ENCODE measurements at regions not wholly inside any gene's neighbourhood (a gene's known extent, or its start where the extent isn't known, plus 50 kb on each side); places are given as distances from the start of the nearest gene placed in this dataset.

DNA sequence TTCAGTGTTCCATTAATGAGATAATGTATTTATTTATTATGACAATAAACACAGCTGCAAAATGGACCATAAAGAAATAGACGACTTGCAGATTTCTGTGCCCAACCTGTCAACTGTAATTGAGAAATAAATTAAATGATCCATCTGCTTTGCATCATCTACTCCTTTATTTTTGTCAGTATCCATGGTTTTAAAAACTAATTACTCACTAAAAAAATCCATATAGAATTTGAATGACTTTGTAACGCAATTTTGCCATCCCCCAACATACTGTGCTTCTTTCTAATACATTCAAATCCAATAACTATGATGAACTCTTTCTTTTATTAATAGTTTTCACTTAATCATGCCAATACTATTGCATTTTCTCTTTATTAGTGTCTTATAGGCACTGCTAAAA is 388.5 kb upstream of the SORCS1 start:
- Histone ChIP-seq H3K27ac (ENCODE audit: low read depth, low read length) (no peak overlapping the region), H3K9me3 (ENCODE audit: control insufficient read depth in 1 of 2, low read length in 2 of 2) (no peaks in the 10 kb centered on the region), H3K36me3 (ENCODE audit: control insufficient read depth in 1 of 2, insufficient read depth in 2 of 2, low read length in 2 of 2) (no peaks in the 10 kb centered on the region), H3K4me1 (ENCODE audit: control insufficient read depth in 1 of 2, insufficient read depth in 2 of 2, low read length in 2 of 2) (no peaks in the 10 kb centered on the region), H3K27me3 (ENCODE audit: control insufficient read depth in 1 of 2, insufficient read depth in 2 of 2, low read length in 2 of 2) (no peaks in the 10 kb centered on the region), H3K9ac (ENCODE audit: low read depth in 1 of 2, low read length in 2 of 2) (no peak overlapping the region), H3K4me3 (ENCODE audit: low read depth in 1 of 2, low read length in 2 of 2) (no peak overlapping the region)

DNA sequence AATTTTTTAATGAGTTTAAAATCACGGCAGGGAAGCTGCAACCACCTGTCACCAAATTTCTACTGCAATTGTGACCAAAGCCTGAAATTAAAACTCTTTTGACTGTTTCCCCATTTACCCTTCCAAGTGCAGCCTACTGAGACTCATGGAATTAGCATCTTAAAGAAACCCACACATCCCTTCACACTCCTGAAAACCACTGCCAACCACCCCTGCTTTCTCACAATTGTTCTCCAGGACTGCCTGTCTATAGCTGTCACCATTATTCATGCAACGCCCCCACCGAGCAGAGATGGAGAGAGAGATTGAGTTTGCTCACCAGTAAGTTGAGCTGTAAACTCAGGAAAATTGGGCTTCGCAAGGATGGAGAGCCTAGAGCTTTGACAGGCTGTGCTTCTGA is 383.8 kb upstream of the SORCS1 start:
- Histone ChIP-seq H3K27me3 (ENCODE audit: control insufficient read depth in 1 of 2, insufficient read depth in 2 of 2, low read length in 2 of 2) (no peaks in the 10 kb centered on the region), H3K9ac (ENCODE audit: low read depth in 1 of 2, low read length in 2 of 2) (no peak overlapping the region), H3K4me1 (ENCODE audit: control insufficient read depth in 1 of 2, insufficient read depth in 2 of 2, low read length in 2 of 2) (no peaks in the 10 kb centered on the region), H3K36me3 (ENCODE audit: control insufficient read depth in 1 of 2, insufficient read depth in 2 of 2, low read length in 2 of 2) (no peaks in the 10 kb centered on the region), H3K9me3 (ENCODE audit: control insufficient read depth in 1 of 2, low read length in 2 of 2) (no peaks in the 10 kb centered on the region), H3K27ac (ENCODE audit: low read depth, low read length) (no peak overlapping the region), H3K4me3 (ENCODE audit: low read depth in 1 of 2, low read length in 2 of 2) (no peak overlapping the region)

DNA sequence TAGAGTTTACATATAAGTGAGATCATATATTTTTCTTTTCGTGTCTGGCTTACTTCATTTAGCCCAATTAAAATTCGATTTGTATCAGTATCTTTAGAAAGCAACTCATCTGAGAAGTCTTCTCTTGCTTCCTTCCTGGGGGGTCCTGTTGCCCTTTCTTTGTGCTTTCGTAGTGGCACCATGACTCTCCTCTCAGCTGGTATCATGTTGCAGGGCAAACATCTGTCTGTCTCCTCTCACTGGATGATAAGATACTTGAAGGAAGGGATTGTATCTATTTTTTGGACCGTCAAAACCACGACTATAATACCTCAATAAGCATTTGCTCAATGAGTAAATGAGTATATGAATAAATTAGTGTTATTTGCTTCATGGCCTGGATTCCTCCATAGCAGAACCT is 382.5 kb upstream of the SORCS1 start:
- H3K4me3 ChIP-seq (ENCODE audit: low read depth in 1 of 2, low read length in 2 of 2) = no peak overlapping the region
- H3K4me1 ChIP-seq (ENCODE audit: control insufficient read depth in 1 of 2, insufficient read depth in 2 of 2, low read length in 2 of 2) = no peaks in the 10 kb centered on the region
- no peaks in the 10 kb centered on the region for H3K9me3 ChIP-seq (ENCODE audit: control insufficient read depth in 1 of 2, low read length in 2 of 2)
- no peak overlapping the region for H3K27ac ChIP-seq (ENCODE audit: low read depth, low read length)
- H3K27me3 ChIP-seq (ENCODE audit: control insufficient read depth in 1 of 2, insufficient read depth in 2 of 2, low read length in 2 of 2) = no peaks in the 10 kb centered on the region
- H3K9ac ChIP-seq (ENCODE audit: low read depth in 1 of 2, low read length in 2 of 2) = no peak overlapping the region
- H3K36me3 ChIP-seq (ENCODE audit: control insufficient read depth in 1 of 2, insufficient read depth in 2 of 2, low read length in 2 of 2) = no peaks in the 10 kb centered on the region

DNA sequence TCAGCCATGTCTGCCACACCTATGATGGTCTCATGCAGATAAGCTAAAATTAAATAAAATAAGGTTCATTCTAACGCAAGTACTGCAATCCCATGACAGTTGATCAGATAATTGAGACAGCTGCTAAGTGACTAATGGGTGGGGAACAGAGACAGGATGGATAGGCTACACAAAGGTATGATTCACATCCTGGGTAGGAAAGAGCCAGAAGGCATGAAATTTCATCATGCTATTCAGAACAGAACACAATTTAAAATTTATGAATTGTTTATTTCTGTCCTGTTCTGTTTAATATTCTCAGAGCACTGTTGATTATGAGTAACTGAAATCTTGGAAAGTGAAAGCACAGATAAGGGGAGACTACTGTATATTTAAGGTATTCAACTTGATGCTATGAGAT is 381.8 kb upstream of the SORCS1 start:
- Histone ChIP-seq H3K4me3 (ENCODE audit: low read depth in 1 of 2, low read length in 2 of 2) (no peak overlapping the region), H3K36me3 (ENCODE audit: control insufficient read depth in 1 of 2, insufficient read depth in 2 of 2, low read length in 2 of 2) (no peaks in the 10 kb centered on the region), H3K27ac (ENCODE audit: low read depth, low read length) (no peak overlapping the region), H3K27me3 (ENCODE audit: control insufficient read depth in 1 of 2, insufficient read depth in 2 of 2, low read length in 2 of 2) (no peaks in the 10 kb centered on the region), H3K9me3 (ENCODE audit: control insufficient read depth in 1 of 2, low read length in 2 of 2) (no peaks in the 10 kb centered on the region), H3K4me1 (ENCODE audit: control insufficient read depth in 1 of 2, insufficient read depth in 2 of 2, low read length in 2 of 2) (no peaks in the 10 kb centered on the region), H3K9ac (ENCODE audit: low read depth in 1 of 2, low read length in 2 of 2) (no peak overlapping the region)

DNA sequence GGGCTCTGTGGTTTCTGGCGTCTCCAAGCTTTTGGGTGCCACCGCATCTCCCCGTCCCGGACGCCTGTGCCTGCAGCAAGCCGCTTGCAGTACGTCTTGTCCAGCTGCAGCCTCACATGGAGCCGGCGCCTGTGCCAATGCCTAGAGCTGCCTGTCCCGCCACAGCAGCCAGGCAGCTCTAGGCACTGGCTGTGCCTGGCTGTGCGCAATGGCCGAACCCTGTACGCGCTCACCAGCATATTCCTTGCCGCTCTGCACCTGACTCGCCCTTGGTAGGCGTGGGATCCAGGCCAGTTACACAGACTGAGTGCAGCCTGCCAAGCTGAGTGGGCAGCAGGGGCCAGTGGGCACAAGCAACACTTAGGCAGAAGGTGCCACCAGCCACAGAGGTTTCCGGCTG is 381.2 kb upstream of the SORCS1 start:
- Histone ChIP-seq H3K4me3 (ENCODE audit: low read depth in 1 of 2, low read length in 2 of 2) (no peak overlapping the region), H3K9ac (ENCODE audit: low read depth in 1 of 2, low read length in 2 of 2) (no peak overlapping the region), H3K36me3 (ENCODE audit: control insufficient read depth in 1 of 2, insufficient read depth in 2 of 2, low read length in 2 of 2) (no peaks in the 10 kb centered on the region), H3K27me3 (ENCODE audit: control insufficient read depth in 1 of 2, insufficient read depth in 2 of 2, low read length in 2 of 2) (no peaks in the 10 kb centered on the region), H3K4me1 (ENCODE audit: control insufficient read depth in 1 of 2, insufficient read depth in 2 of 2, low read length in 2 of 2) (no peaks in the 10 kb centered on the region), H3K27ac (ENCODE audit: low read depth, low read length) (no peak overlapping the region), H3K9me3 (ENCODE audit: control insufficient read depth in 1 of 2, low read length in 2 of 2) (no peaks in the 10 kb centered on the region)

DNA sequence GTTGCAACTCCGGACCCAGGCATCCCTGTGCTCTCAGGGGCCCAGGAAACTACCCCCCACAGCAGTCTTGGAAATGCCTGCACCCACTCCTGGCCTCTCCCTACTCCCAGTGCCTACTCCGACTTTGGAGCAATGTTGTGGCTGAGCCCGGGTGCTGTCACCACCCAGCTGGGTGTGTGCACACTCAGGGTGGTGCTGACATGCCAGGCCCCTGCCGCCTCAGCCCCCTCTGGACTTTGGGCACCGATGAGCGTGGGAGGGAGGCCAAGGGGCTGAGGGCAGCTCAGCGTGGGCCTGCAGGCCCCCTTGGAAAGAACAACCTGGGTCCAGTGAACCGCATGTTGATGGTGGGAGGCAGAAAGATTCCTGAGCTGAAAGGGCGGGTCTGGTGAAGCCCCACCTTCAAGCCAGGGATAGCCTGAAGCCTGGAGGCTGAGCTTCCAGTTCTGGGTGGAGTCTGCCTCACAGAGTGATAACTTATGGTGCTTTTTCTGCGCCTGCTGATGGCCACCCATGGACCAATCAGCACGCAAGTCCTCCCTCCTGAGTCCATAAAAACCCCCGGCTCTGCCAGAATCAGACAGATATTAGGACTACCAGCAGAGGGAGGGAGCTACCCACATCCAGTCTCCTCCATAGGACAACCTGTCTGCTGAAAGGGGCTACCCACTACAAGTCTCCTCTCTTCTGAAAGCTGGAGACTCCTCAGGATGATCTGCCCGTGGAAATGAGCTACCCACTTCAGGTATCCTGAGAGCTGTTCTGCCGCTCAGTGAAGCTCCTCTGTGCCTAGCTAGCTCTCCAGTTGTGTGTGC is 380.4 kb upstream of the SORCS1 start:
- Histone ChIP-seq H3K27ac (ENCODE audit: low read depth, low read length) (no peak overlapping the region), H3K36me3 (ENCODE audit: control insufficient read depth in 1 of 2, insufficient read depth in 2 of 2, low read length in 2 of 2) (no peaks in the 10 kb centered on the region), H3K27me3 (ENCODE audit: control insufficient read depth in 1 of 2, insufficient read depth in 2 of 2, low read length in 2 of 2) (no peaks in the 10 kb centered on the region), H3K4me3 (ENCODE audit: low read depth in 1 of 2, low read length in 2 of 2) (no peak overlapping the region), H3K9ac (ENCODE audit: low read depth in 1 of 2, low read length in 2 of 2) (no peak overlapping the region), H3K4me1 (ENCODE audit: control insufficient read depth in 1 of 2, insufficient read depth in 2 of 2, low read length in 2 of 2) (no peaks in the 10 kb centered on the region), H3K9me3 (ENCODE audit: control insufficient read depth in 1 of 2, low read length in 2 of 2) (no peaks in the 10 kb centered on the region)

DNA sequence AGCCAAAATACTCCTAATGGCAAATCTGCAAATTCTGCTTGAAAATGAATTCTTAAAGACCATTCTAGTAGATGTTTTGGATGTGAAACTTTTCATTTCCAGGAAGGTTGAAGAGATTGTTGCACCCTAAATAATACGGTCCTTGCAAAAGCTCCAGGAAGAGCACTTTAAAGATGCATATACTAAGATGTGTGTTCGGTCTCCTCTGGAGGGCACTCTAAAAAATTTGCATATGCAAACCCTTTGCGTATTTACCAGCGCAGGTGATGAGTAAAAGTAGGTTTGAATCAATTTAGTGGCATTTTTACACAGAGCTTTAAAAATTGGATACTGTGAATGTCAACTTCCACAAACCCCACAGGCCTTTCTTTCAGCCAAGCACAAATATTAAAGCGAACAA is 378.1 kb upstream of the SORCS1 start:
- Histone ChIP-seq H3K9ac (ENCODE audit: low read depth in 1 of 2, low read length in 2 of 2) (no peak overlapping the region), H3K36me3 (ENCODE audit: control insufficient read depth in 1 of 2, insufficient read depth in 2 of 2, low read length in 2 of 2) (no peaks in the 10 kb centered on the region), H3K4me3 (ENCODE audit: low read depth in 1 of 2, low read length in 2 of 2) (no peak overlapping the region), H3K4me1 (ENCODE audit: control insufficient read depth in 1 of 2, insufficient read depth in 2 of 2, low read length in 2 of 2) (no peaks in the 10 kb centered on the region), H3K27ac (ENCODE audit: low read depth, low read length) (no peak overlapping the region), H3K27me3 (ENCODE audit: control insufficient read depth in 1 of 2, insufficient read depth in 2 of 2, low read length in 2 of 2) (no peaks in the 10 kb centered on the region), H3K9me3 (ENCODE audit: control insufficient read depth in 1 of 2, low read length in 2 of 2) (no peaks in the 10 kb centered on the region)

DNA sequence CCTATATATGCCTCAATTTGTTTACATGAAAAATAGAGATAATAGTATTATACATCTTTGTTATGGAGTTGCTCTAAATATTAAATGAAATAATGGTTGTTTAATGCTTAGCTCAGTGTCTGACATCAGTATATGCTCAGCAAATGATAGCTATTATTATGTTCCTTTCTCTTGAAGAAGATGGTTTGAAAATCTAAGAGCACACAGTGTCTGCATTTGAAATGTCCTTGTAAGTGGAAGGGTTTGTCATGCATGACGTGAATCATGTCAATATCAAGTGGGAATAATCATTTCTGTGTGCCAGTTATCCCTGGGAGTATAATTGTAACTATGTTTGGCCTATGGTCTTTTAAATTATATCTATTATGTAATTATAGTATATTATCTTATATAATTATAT is 377.5 kb upstream of the SORCS1 start:
- Histone ChIP-seq H3K4me1 (ENCODE audit: control insufficient read depth in 1 of 2, insufficient read depth in 2 of 2, low read length in 2 of 2) (no peaks in the 10 kb centered on the region), H3K9ac (ENCODE audit: low read depth in 1 of 2, low read length in 2 of 2) (no peak overlapping the region)

DNA sequence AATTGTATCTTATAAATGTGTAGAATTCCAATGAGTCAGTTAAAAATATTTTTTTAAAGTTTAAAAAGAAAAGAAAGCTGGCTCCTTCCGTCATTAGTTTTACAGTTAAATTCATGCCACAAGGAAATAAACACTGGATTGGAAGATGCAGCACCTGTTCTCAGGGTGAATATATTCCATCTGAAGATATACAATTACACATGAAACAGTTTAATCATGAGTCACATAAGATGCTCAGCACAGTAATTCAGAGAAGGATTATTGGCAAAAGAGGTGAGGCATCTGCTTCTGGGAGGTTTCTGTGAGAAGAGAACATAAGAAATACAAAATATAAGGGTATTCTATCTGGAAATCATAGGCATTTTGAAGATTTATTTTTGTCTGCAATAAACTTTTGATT is 376.5 kb upstream of the SORCS1 start:
- H3K9me3 ChIP-seq (ENCODE audit: control insufficient read depth in 1 of 2, low read length in 2 of 2) = no peaks in the 10 kb centered on the region

More for the DNA sequence above, 377.5 kb upstream of the SORCS1 start:
- H3K27me3 ChIP-seq (ENCODE audit: control insufficient read depth in 1 of 2, insufficient read depth in 2 of 2, low read length in 2 of 2) = no peaks in the 10 kb centered on the region
- H3K9me3 ChIP-seq (ENCODE audit: control insufficient read depth in 1 of 2, low read length in 2 of 2) = no peaks in the 10 kb centered on the region
- no peaks in the 10 kb centered on the region for H3K36me3 ChIP-seq (ENCODE audit: control insufficient read depth in 1 of 2, insufficient read depth in 2 of 2, low read length in 2 of 2)
- no peak overlapping the region for H3K27ac ChIP-seq (ENCODE audit: low read depth, low read length)
- H3K4me3 ChIP-seq (ENCODE audit: low read depth in 1 of 2, low read length in 2 of 2) = no peak overlapping the region

DNA sequence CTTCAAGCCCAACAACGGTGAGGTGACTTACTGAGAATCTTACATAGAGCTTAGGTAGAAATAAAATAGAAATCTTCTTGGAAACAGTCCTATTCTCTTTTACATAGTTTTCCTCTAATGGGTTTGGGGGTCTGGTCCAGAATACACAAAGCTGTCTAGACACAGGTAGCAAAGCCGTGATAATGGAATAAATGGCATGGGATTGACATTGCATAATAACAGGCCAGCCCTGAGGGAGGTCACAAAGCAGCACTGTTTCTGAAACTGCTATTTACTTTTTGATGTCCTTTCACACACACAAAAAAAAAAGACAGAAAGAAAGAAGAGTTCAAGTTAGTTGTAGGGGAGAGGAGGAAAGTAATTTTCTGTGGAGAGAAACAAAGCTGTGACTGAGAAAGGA is 364.8 kb upstream of the SORCS1 start:
- H3K4me3 ChIP-seq (ENCODE audit: low read depth in 1 of 2, low read length in 2 of 2) = no peak overlapping the region
- no peak overlapping the region for H3K9ac ChIP-seq (ENCODE audit: low read depth in 1 of 2, low read length in 2 of 2)
- no peaks in the 10 kb centered on the region for H3K36me3 ChIP-seq (ENCODE audit: control insufficient read depth in 1 of 2, insufficient read depth in 2 of 2, low read length in 2 of 2)
- H3K27ac ChIP-seq (ENCODE audit: low read depth, low read length) = no peak overlapping the region
- no peaks in the 10 kb centered on the region for H3K9me3 ChIP-seq (ENCODE audit: control insufficient read depth in 1 of 2, low read length in 2 of 2)
- no peaks in the 10 kb centered on the region for H3K4me1 ChIP-seq (ENCODE audit: control insufficient read depth in 1 of 2, insufficient read depth in 2 of 2, low read length in 2 of 2)
- H3K27me3 ChIP-seq (ENCODE audit: control insufficient read depth in 1 of 2, insufficient read depth in 2 of 2, low read length in 2 of 2) = no peaks in the 10 kb centered on the region

More for the DNA sequence above, 376.5 kb upstream of the SORCS1 start:
- Histone ChIP-seq H3K27ac (ENCODE audit: low read depth, low read length) (no peak overlapping the region), H3K4me3 (ENCODE audit: low read depth in 1 of 2, low read length in 2 of 2) (no peak overlapping the region), H3K9ac (ENCODE audit: low read depth in 1 of 2, low read length in 2 of 2) (no peak overlapping the region), H3K36me3 (ENCODE audit: control insufficient read depth in 1 of 2, insufficient read depth in 2 of 2, low read length in 2 of 2) (no peaks in the 10 kb centered on the region), H3K4me1 (ENCODE audit: control insufficient read depth in 1 of 2, insufficient read depth in 2 of 2, low read length in 2 of 2) (no peaks in the 10 kb centered on the region), H3K27me3 (ENCODE audit: control insufficient read depth in 1 of 2, insufficient read depth in 2 of 2, low read length in 2 of 2) (no peaks in the 10 kb centered on the region)

All from duodenal mucosa (tissue), 2 donors.